ENCODE measurements at regions not wholly inside any gene's neighbourhood (a gene's known extent, or its start where the extent isn't known, plus 50 kb on each side); places are given as distances from the start of the nearest gene placed in this dataset.

- TF ChIP-seq CHD7 (IDR thresholded peaks at IDR 0.05; ENCODE audit: low read depth, low read length) = no peak
- no peak for TF ChIP-seq CCNT2 (IDR thresholded peaks at IDR 0.05; ENCODE audit: borderline replicate concordance, extremely low read depth, insufficient read length, low read depth, low read length)
- TF ChIP-seq SRSF9 (IDR thresholded peaks at IDR 0.05; ENCODE audit: borderline replicate concordance, low read depth, low read length) = no peak
- TF ChIP-seq ZNF316 (IDR thresholded peaks at IDR 0.05) = no peak
- TF ChIP-seq SMARCB1 (IDR thresholded peaks at IDR 0.05; ENCODE audit: insufficient read length, low read depth) = no peak
- TF ChIP-seq CTBP1 (IDR thresholded peaks at IDR 0.05; ENCODE audit: borderline replicate concordance) = no peak
- TF ChIP-seq TEAD1 (CRISPR knock-in tag; IDR thresholded peaks at IDR 0.05) = no peak
These were observed 75.5 kb downstream of the TBX3 start (continued) for GRCh38 chr12:114608509-114608908.

Measured in K562 (cell line).